ENCODE measurements at regions not wholly inside any gene's neighbourhood (a gene's known extent, or its start where the extent isn't known, plus 50 kb on each side); places are given as distances from the start of the nearest gene placed in this dataset.
"Not testable (repeated sequence)": the region's sequence is repeated elsewhere in the genome, so short reads cannot be mapped to it uniquely, and the experiment has no call there.

- not testable (repeated sequence) for TF ChIP-seq RAD21 (IDR thresholded peaks at IDR 0.05; ENCODE audit: low read depth); POLR2A (IDR thresholded peaks at IDR 0.05; ENCODE audit: borderline replicate concordance, extremely low read depth, insufficient read depth, insufficient read length)
Observed at GRCh38 chr16:21347538-21347937, 69.4 kb upstream of the CRYM start.

Data from HCT116 (cell line).